Chondrocyte (in vitro differentiated cells): ENCODE measurements at regions not wholly inside any gene's neighbourhood (a gene's known extent, or its start where the extent isn't known, plus 50 kb on each side); places are given as distances from the start of the nearest gene placed in this dataset.

ENCODE experiments used
- DNase-seq: peaks from one replicate; pipeline ENCODE4 v3.0.0; 2021; ENCODE audit warnings: mixed read lengths, low spot score
- H3K27ac Mint-ChIP-seq: one replicate; pipeline ENCODE4 v1.8.0; 2021; ENCODE audit warnings: mild to moderate bottlenecking, moderate library complexity, mixed read lengths; ENCODE audit not compliant: unreplicated experiment
- H3K27me3 Mint-ChIP-seq: 2 replicates; pipeline ENCODE4 v1.8.0; 2021; ENCODE audit warnings: low read depth, mixed read lengths
- H3K36me3 Mint-ChIP-seq: 2 replicates; pipeline ENCODE4 v1.8.0; 2021; ENCODE audit warnings: low read depth, mixed read lengths
- H3K4me1 Mint-ChIP-seq: 2 replicates; pipeline ENCODE4 v1.8.0; 2021; ENCODE audit warnings: low read depth, mild to moderate bottlenecking, mixed read lengths
- H3K4me3 Mint-ChIP-seq: one replicate; pipeline ENCODE4 v1.8.0; 2021; ENCODE audit warnings: mild to moderate bottlenecking, moderate library complexity, mixed read lengths; ENCODE audit not compliant: unreplicated experiment
- H3K9me3 Mint-ChIP-seq: 2 replicates; pipeline ENCODE4 v1.8.0; 2021; ENCODE audit warnings: low read depth, mixed read lengths
- CTCF ChIP-seq: fragments of 200-600 bp; sonication (generic); IDR thresholded peaks from 2 replicates; pipeline ENCODE4 v1.5.0; 2021; ENCODE audit warnings: antibody characterized with exemption, mild to moderate bottlenecking, moderate library complexity

GRCh38 chr11:41519696-41520095, 60.2 kb upstream of the LRRC4C start:
- Mint-ChIP-seq H3K27me3 (no peaks in the 10 kb centered on the region), H3K27ac (no peak overlapping the region), H3K9me3 (no peaks in the 10 kb centered on the region), H3K36me3 (no peaks in the 10 kb centered on the region), H3K4me1 (no peaks in the 10 kb centered on the region), H3K4me3 (no peak overlapping the region)
- no peak for TF ChIP-seq CTCF
- DNase-seq = no peak

- Mint-ChIP-seq H3K9me3 (no peaks in the 10 kb centered on the region), H3K36me3 (no peaks in the 10 kb centered on the region), H3K27me3 (no peaks in the 10 kb centered on the region), H3K27ac (no peak overlapping the region), H3K4me1 (no peaks in the 10 kb centered on the region), H3K4me3 (no peak overlapping the region)
- DNase-seq = no peak
- TF ChIP-seq CTCF = no peak
Observed at GRCh38 chr11:41522391-41522790, 62.9 kb upstream of the LRRC4C start.

- H3K27ac Mint-ChIP-seq = no peak overlapping the region
- H3K9me3 Mint-ChIP-seq = no peaks in the 10 kb centered on the region
- no peaks in the 10 kb centered on the region for H3K4me1 Mint-ChIP-seq
- H3K4me3 Mint-ChIP-seq = no peak overlapping the region
- no peak for TF ChIP-seq CTCF
- DNase-seq = no peak
- H3K36me3 Mint-ChIP-seq = no peaks in the 10 kb centered on the region
- no peaks in the 10 kb centered on the region for H3K27me3 Mint-ChIP-seq
Observed at GRCh38 chr11:41522899-41523672, 63.6 kb upstream of the LRRC4C start.

GRCh38 chr11:41527530-41527929, 68.1 kb upstream of the LRRC4C start:
- no peak overlapping the region for H3K4me3 Mint-ChIP-seq
- H3K27me3 Mint-ChIP-seq = no peaks in the 10 kb centered on the region
- no peak for TF ChIP-seq CTCF
- H3K27ac Mint-ChIP-seq = no peak overlapping the region
- no peaks in the 10 kb centered on the region for H3K9me3 Mint-ChIP-seq
- no peaks in the 10 kb centered on the region for H3K4me1 Mint-ChIP-seq
- DNase-seq = no peak
- H3K36me3 Mint-ChIP-seq = no peaks in the 10 kb centered on the region

GRCh38 chr11:41532413-41532812, 73.0 kb upstream of the LRRC4C start:
- DNase-seq = no peak
- Mint-ChIP-seq H3K9me3 (peaks cover 3% of the 10 kb centered on the region), H3K27me3 (no peaks in the 10 kb centered on the region), H3K36me3 (no peaks in the 10 kb centered on the region), H3K4me3 (no peak overlapping the region), H3K4me1 (no peaks in the 10 kb centered on the region), H3K27ac (no peak overlapping the region)
- TF ChIP-seq CTCF = no peak
